ENCODE measurements at regions not wholly inside any gene's neighbourhood (a gene's known extent, or its start where the extent isn't known, plus 50 kb on each side); places are given as distances from the start of the nearest gene placed in this dataset.

GRCh38 chr11:82118946-82119345, 614.7 kb downstream of the FAM181B start:
- Histone ChIP-seq H3K4me3 (no peak overlapping the region), H3K4me1 (ENCODE audit: insufficient read depth) (no peaks in the 10 kb centered on the region), H3K27ac (no peak overlapping the region), H3K9me2 (replicated peaks; ENCODE audit: insufficient read depth) (no peaks in the 10 kb centered on the region), H2AFZ (no peak overlapping the region), H3K4me2 (no peak overlapping the region), H3K9me3 (ENCODE audit: low read depth) (no peaks in the 10 kb centered on the region), H3K36me3 (replicated peaks; ENCODE audit: insufficient read depth, low read depth) (no peaks in the 10 kb centered on the region), H3K27me3 (no peaks in the 10 kb centered on the region), H3K79me2 (no peaks in the 10 kb centered on the region), H4K20me1 (ENCODE audit: insufficient read depth, poor library complexity, severe bottlenecking) (no peaks in the 10 kb centered on the region)
- 76% methylated on average over 5 of the region's 5 CpGs for WGBS (ENCODE audit: low lambda C conversion rate, missing lambda C conversion rate)
- DNase-seq (ENCODE audit: low spot score), result no peak
- TF ChIP-seq EZH2 (IDR thresholded peaks at IDR 0.05; ENCODE audit: borderline replicate concordance) (no peak), EZH2phosphoT487 (IDR thresholded peaks at IDR 0.05; ENCODE audit: low read depth, severe bottlenecking, unreplicated experiment) (no peak), CTCF (IDR thresholded peaks at IDR 0.05; ENCODE audit: poor library complexity) (no peak)

- TF ChIP-seq EZH2 (IDR thresholded peaks at IDR 0.05; ENCODE audit: borderline replicate concordance) (no peak), CTCF (IDR thresholded peaks at IDR 0.05; ENCODE audit: poor library complexity) (no peak), EZH2phosphoT487 (IDR thresholded peaks at IDR 0.05; ENCODE audit: low read depth, severe bottlenecking, unreplicated experiment) (no peak)
- Histone ChIP-seq H3K4me3 (no peak overlapping the region), H3K9me2 (replicated peaks; ENCODE audit: insufficient read depth) (no peaks in the 10 kb centered on the region), H3K79me2 (no peaks in the 10 kb centered on the region), H3K27ac (no peak overlapping the region), H3K27me3 (no peaks in the 10 kb centered on the region), H3K36me3 (replicated peaks; ENCODE audit: insufficient read depth, low read depth) (no peaks in the 10 kb centered on the region), H3K4me2 (no peak overlapping the region), H3K4me1 (ENCODE audit: insufficient read depth) (no peaks in the 10 kb centered on the region), H4K20me1 (ENCODE audit: insufficient read depth, poor library complexity, severe bottlenecking) (no peaks in the 10 kb centered on the region), H3K9me3 (ENCODE audit: low read depth) (no peaks in the 10 kb centered on the region), H2AFZ (no peak overlapping the region)
- no peak for DNase-seq (ENCODE audit: low spot score)
- 64% methylated on average over 5 of the region's 5 CpGs for WGBS (ENCODE audit: low lambda C conversion rate, missing lambda C conversion rate)
Observed at GRCh38 chr11:82117362-82117761, 616.3 kb downstream of the FAM181B start.

GRCh38 chr11:82105331-82105998, 628.2 kb downstream of the FAM181B start:
- Histone ChIP-seq H3K79me2 (no peaks in the 10 kb centered on the region), H3K27me3 (no peaks in the 10 kb centered on the region), H3K4me2 (no peak overlapping the region), H2AFZ (no peak overlapping the region), H3K9me3 (ENCODE audit: low read depth) (no peaks in the 10 kb centered on the region), H3K4me3 (no peak overlapping the region), H3K36me3 (replicated peaks; ENCODE audit: insufficient read depth, low read depth) (no peaks in the 10 kb centered on the region), H3K9me2 (replicated peaks; ENCODE audit: insufficient read depth) (no peaks in the 10 kb centered on the region), H3K4me1 (ENCODE audit: insufficient read depth) (no peaks in the 10 kb centered on the region), H3K27ac (no peak overlapping the region), H4K20me1 (ENCODE audit: insufficient read depth, poor library complexity, severe bottlenecking) (no peaks in the 10 kb centered on the region)
- WGBS (ENCODE audit: low lambda C conversion rate, missing lambda C conversion rate), result 81% methylated on average over 6 of the region's 6 CpGs
- TF ChIP-seq CTCF (IDR thresholded peaks at IDR 0.05; ENCODE audit: poor library complexity), result no peak
- no peak for TF ChIP-seq EZH2 (IDR thresholded peaks at IDR 0.05; ENCODE audit: borderline replicate concordance)
- no peak for TF ChIP-seq EZH2phosphoT487 (IDR thresholded peaks at IDR 0.05; ENCODE audit: low read depth, severe bottlenecking, unreplicated experiment)
- no peak for DNase-seq (ENCODE audit: low spot score)
